Endothelial cell of umbilical vein (primary cell): ENCODE measurements at regions not wholly inside any gene's neighbourhood (a gene's known extent, or its start where the extent isn't known, plus 50 kb on each side); places are given as distances from the start of the nearest gene placed in this dataset.

ENCODE experiments used
- BruUV-seq: library from RNA; stranded (reverse); fragments of 400-500 nt; replicated peaks from 2 replicates; lab custom pipeline; 2021; lab: Mats Ljungman, UMichigan
- CTCF ChIA-PET: fragments of 300-600, 350-600 bp; sonication (Branson Sonifier 250); formaldehyde crosslinking; loops from one replicate; lab custom pipeline; 2021; ENCODE audit warnings: antibody characterized with exemption, inconsistent platforms; lab: Charles Lee
- POLR2A ChIA-PET: fragments of 300-600, 350-600 bp; sonication (Branson Sonifier 250); formaldehyde crosslinking; loops from one replicate; lab custom pipeline; 2021; ENCODE audit warnings: antibody characterized with exemption, inconsistent platforms; lab: Charles Lee
- DNase-seq: peaks from one replicate; pipeline ENCODE4 v3.0.0-alpha.2; 2011; ENCODE audit warnings: low read depth, low spot score
- FAIRE-seq: peaks from 2 replicates; lab custom pipeline; 2011; peaks lifted over from hg19 to GRCh38; lab: Jason Lieb, UNC
- H2AFZ ChIP-seq: 2 replicates; pipeline ENCODE4 v1.6.0; 2012; ENCODE audit warnings: low read depth, low read length, control low read depth, inconsistent platforms
- H3K27ac ChIP-seq: 2 replicates; pipeline ENCODE4 v1.5.1; 2011; ENCODE audit warnings: low read depth, mild to moderate bottlenecking, control low read depth, low read length, moderate library complexity; ENCODE audit not compliant: insufficient read depth
- H3K27me3 ChIP-seq, 2 experiments: 2 replicates each; pipeline versions ENCODE4 v1.6.0 to v1.6.1; 2011; ENCODE audit warnings: low read length in 2 of 2, mixed read lengths in 1 of 2; ENCODE audit not compliant: control insufficient read depth in 2 of 2, insufficient read depth in 2 of 2
- H3K36me3 ChIP-seq, 2 experiments: 2 replicates in 1 of 2; 3 replicates in 1 of 2; pipeline ENCODE4 v1.5.1; 2011; ENCODE audit warnings: low read length in 2 of 2, mild to moderate bottlenecking in 1 of 2, moderate library complexity in 1 of 2; ENCODE audit not compliant: control insufficient read depth in 2 of 2, insufficient read depth in 2 of 2; ENCODE audit errors: extremely low read depth in 1 of 2
- H3K4me1 ChIP-seq: 3 replicates; pipeline ENCODE4 v1.5.1; 2011; ENCODE audit warnings: mild to moderate bottlenecking, low read length; ENCODE audit not compliant: control insufficient read depth, insufficient read depth; ENCODE audit errors: extremely low read depth
- H3K4me2 ChIP-seq: 2 replicates; pipeline ENCODE4 v1.6.1; 2011; ENCODE audit warnings: low read length, control low read depth, mixed read lengths; ENCODE audit not compliant: insufficient read depth
- H3K4me3 ChIP-seq, 3 experiments: fragments of 200-600 bp in 1 of 3; sonication (generic), shearing (Covaris generic) in 1 of 3; replicated peaks in 1 of 3; 2 replicates each; pipeline ENCODE4 v1.5.1; 2011 to 2016; ENCODE audit warnings: control low read depth in 3 of 3, low read length in 3 of 3, mild to moderate bottlenecking in 2 of 3, inconsistent platforms in 1 of 3, low read depth in 1 of 3, moderate library complexity in 1 of 3; ENCODE audit not compliant: insufficient read depth in 1 of 3
- H3K79me2 ChIP-seq: 2 replicates; pipeline ENCODE4 v1.6.0; 2012; ENCODE audit warnings: low read length, inconsistent platforms; ENCODE audit not compliant: control insufficient read depth, insufficient read depth
- H3K9ac ChIP-seq: replicated peaks from 2 replicates; pipeline ENCODE3; 2011; ENCODE audit warnings: low read length, control low read depth; ENCODE audit not compliant: insufficient read depth; ENCODE audit errors: extremely low read depth
- H3K9me1 ChIP-seq: replicated peaks from 3 replicates; pipeline ENCODE4 v1.6.0; 2011; ENCODE audit warnings: mild to moderate bottlenecking, low read length; ENCODE audit not compliant: control insufficient read depth, insufficient read depth; ENCODE audit errors: extremely low read depth
- H3K9me3 ChIP-seq: replicated peaks from 2 replicates; pipeline ENCODE4 v1.5.1; 2012; ENCODE audit warnings: low read length, inconsistent platforms; ENCODE audit not compliant: control insufficient read depth, insufficient read depth
- H4K20me1 ChIP-seq: replicated peaks from 2 replicates; pipeline ENCODE3; 2011; ENCODE audit warnings: mild to moderate bottlenecking, low read length; ENCODE audit not compliant: control insufficient read depth, insufficient read depth; ENCODE audit errors: extremely low read depth
- EZH2 ChIP-seq: IDR thresholded peaks from 2 replicates; pipeline ENCODE4 v1.6.1; 2012; ENCODE audit warnings: borderline replicate concordance, low read depth, mild to moderate bottlenecking, moderate library complexity, low read length, inconsistent platforms; ENCODE audit not compliant: severe bottlenecking
- FOS ChIP-seq: IDR thresholded peaks from 2 replicates; pipeline ENCODE4 v1.6.1; 2011; ENCODE audit warnings: mild to moderate bottlenecking, low read length, moderate library complexity, borderline replicate concordance; ENCODE audit not compliant: insufficient read depth
- GATA2 ChIP-seq: IDR thresholded peaks from 2 replicates; pipeline ENCODE4 v1.7.0; 2011; ENCODE audit warnings: low read depth, mild to moderate bottlenecking, moderate library complexity, mixed read lengths, low read length; ENCODE audit not compliant: insufficient read length, insufficient read depth
- MYC ChIP-seq: IDR thresholded peaks from one replicate; pipeline ENCODE4 v1.6.1; 2011; ENCODE audit warnings: mild to moderate bottlenecking, low read depth, low read length
- POLR2AphosphoS5 ChIP-seq: IDR thresholded peaks from 2 replicates; pipeline ENCODE4 v1.6.1; 2012; ENCODE audit warnings: low read depth, mild to moderate bottlenecking, control low read depth, low read length, moderate library complexity; ENCODE audit not compliant: insufficient read depth
- dilution Hi-C: fragments of 300-500 bp; cut with MboI; formaldehyde crosslinking; loops from one replicate; pipeline ENCODE4 v1.15.0; 2019; ENCODE audit warnings: low sequenced_read_pairs; ENCODE audit not compliant: extremely low pct_ligation_motif_present
- intact Hi-C: fragments of 100-400 bp; cut with micrococcal nuclease; formaldehyde crosslinking; loops from one replicate; pipeline ENCODE4 v1.10.0; 2022
- TF ChIP-seq, protein P1 (sequence below), 2 donors: IDR thresholded peaks; 1 replicate in 1 of 2; 2 replicates in 1 of 2; pipeline ENCODE4 v1.5.1; 2011; ENCODE audit warnings: low read length in 2 of 2, mild to moderate bottlenecking in 2 of 2, moderate library complexity in 2 of 2, control low read depth in 1 of 2, inconsistent platforms in 1 of 2, low read depth in 1 of 2; ENCODE audit not compliant: insufficient read depth in 1 of 2; ENCODE audit errors: extremely low read depth in 1 of 2
- TF ChIP-seq, protein P2 (sequence below): IDR thresholded peaks from 2 replicates; pipeline ENCODE4 v1.6.1; 2011; ENCODE audit not compliant: insufficient read depth, insufficient read length

DNA sequence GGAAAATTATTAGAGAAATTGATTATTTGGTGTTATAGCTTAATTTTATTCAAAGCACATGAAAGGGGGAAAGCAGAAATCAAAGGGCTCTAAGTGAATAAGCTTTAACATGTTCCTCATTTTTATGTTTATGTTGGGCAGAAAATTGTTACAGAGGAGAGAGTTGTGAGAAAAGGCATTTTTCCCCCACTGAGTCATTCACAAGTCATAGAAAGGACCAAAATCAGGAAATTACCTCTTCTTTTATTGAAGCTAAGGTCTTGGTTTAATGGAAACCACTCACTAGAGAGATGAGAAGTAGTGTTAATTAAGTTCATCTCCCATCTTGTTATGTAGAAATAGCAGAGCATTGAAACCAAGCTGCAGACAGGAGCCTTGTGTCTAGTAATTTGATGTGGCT lies 175.3 kb upstream of the THUMPD2 start:
- Histone ChIP-seq H3K27me3 (no peaks in the 10 kb centered on the region), H3K4me3 (no peak overlapping the region), H2AFZ (no peak overlapping the region), H3K27ac (no peak overlapping the region), H3K4me2 (no peak overlapping the region), H3K4me1 (no peaks in the 10 kb centered on the region), H3K9me1 (peaks cover 2% of the 10 kb centered on the region), H3K79me2 (no peaks in the 10 kb centered on the region), H3K9me3 (no peaks in the 10 kb centered on the region), H4K20me1 (no peaks in the 10 kb centered on the region), H3K9ac (no peak overlapping the region), H3K36me3 (no peaks in the 10 kb centered on the region)
- TF ChIP-seq FOS (peak; percentile 29), MYC (no peak)
- BruUV-seq, result no TSS peak
- dilution Hi-C loops (no loop called here), intact Hi-C loops (no loop called here)
- FAIRE-seq (no peak), DNase-seq (peak; percentile 16)
- ChIA-PET CTCF (no interaction called here), POLR2A (no interaction called here)

DNA sequence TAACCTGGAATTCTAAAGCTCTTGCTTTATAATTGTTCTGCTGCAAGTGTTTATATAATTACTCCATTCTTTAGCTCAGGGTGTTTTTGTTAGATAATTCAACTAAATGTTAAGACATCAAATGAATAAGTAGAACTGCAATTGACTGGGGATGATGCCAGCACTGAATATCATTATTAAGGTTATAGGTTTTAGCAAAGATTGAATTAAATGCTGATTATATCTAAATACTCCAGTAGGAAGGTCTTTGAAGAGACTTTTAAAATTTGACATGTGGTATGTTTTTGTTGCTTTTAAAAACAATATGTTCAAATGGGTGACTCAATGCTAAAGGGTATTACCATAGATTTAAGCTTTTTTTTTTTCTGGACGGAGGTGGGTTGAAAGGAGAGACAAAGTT lies 170.1 kb upstream of the THUMPD2 start:
- DNase-seq, result no peak
- Histone ChIP-seq H3K27me3 (no peaks in the 10 kb centered on the region), H3K9me3 (no peaks in the 10 kb centered on the region), H3K4me1 (no peaks in the 10 kb centered on the region), H3K9ac (no peak overlapping the region), H3K4me2 (no peak overlapping the region), H2AFZ (no peak overlapping the region), H3K36me3 (no peaks in the 10 kb centered on the region), H3K9me1 (no peaks in the 10 kb centered on the region), H4K20me1 (no peaks in the 10 kb centered on the region), H3K4me3 (no peak overlapping the region), H3K27ac (no peak overlapping the region), H3K79me2 (no peaks in the 10 kb centered on the region)
- ChIA-PET CTCF (interaction anchor here (1.2 kb wide), 1 partner anchor 20 kb away, joined by 3 read pairs; no protein-coding TSS in a partner anchor), POLR2A (no interaction called here)
- TF ChIP-seq EZH2 (no peak), FOS (no peak), POLR2AphosphoS5 (no peak), MYC (no peak), GATA2 (no peak)
- TF ChIP-seq, protein P1, sequence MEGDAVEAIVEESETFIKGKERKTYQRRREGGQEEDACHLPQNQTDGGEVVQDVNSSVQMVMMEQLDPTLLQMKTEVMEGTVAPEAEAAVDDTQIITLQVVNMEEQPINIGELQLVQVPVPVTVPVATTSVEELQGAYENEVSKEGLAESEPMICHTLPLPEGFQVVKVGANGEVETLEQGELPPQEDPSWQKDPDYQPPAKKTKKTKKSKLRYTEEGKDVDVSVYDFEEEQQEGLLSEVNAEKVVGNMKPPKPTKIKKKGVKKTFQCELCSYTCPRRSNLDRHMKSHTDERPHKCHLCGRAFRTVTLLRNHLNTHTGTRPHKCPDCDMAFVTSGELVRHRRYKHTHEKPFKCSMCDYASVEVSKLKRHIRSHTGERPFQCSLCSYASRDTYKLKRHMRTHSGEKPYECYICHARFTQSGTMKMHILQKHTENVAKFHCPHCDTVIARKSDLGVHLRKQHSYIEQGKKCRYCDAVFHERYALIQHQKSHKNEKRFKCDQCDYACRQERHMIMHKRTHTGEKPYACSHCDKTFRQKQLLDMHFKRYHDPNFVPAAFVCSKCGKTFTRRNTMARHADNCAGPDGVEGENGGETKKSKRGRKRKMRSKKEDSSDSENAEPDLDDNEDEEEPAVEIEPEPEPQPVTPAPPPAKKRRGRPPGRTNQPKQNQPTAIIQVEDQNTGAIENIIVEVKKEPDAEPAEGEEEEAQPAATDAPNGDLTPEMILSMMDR (IDR thresholded peaks at IDR 0.05; ENCODE audit: extremely low read depth in 1 of 2, insufficient read depth in 1 of 2, low read depth in 1 of 2, low read length in 2 of 2), result no peak
- TF ChIP-seq, protein P2, sequence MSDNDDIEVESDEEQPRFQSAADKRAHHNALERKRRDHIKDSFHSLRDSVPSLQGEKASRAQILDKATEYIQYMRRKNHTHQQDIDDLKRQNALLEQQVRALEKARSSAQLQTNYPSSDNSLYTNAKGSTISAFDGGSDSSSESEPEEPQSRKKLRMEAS, result no peak
- intact Hi-C loops (no loop called here), dilution Hi-C loops (no loop called here)
- BruUV-seq, result no TSS peak
- no peak for FAIRE-seq
